ENCODE measurements at regions not wholly inside any gene's neighbourhood (a gene's known extent, or its start where the extent isn't known, plus 50 kb on each side); places are given as distances from the start of the nearest gene placed in this dataset.
A peak's percentile ranks its signal among the peaks of the same experiment; 100 is the strongest.

- Histone ChIP-seq H3K4me3 (ENCODE audit: low read length) (no peak overlapping the region), H3K27ac (ENCODE audit: low read depth, low read length) (no peak overlapping the region), H3K36me3 (ENCODE audit: control insufficient read depth, insufficient read depth, low read length) (no peaks in the 10 kb centered on the region), H3K27me3 (ENCODE audit: control insufficient read depth, insufficient read depth, low read length) (no peaks in the 10 kb centered on the region), H3K4me1 (ENCODE audit: control insufficient read depth, insufficient read depth, low read length) (no peaks in the 10 kb centered on the region), H3K9ac (ENCODE audit: low read length) (no peak overlapping the region)
These were observed 285.0 kb upstream of the GRIP1 start for GRCh38 chr12:66963901-66964300.

- no peak overlapping the region for H3K9ac ChIP-seq (ENCODE audit: low read length)
- H3K36me3 ChIP-seq (ENCODE audit: control insufficient read depth, insufficient read depth, low read length), result no peaks in the 10 kb centered on the region
- H3K27me3 ChIP-seq (ENCODE audit: control insufficient read depth, insufficient read depth, low read length), result no peaks in the 10 kb centered on the region
- H3K4me1 ChIP-seq (ENCODE audit: control insufficient read depth, insufficient read depth, low read length), result no peaks in the 10 kb centered on the region
- H3K4me3 ChIP-seq (ENCODE audit: low read length), result no peak overlapping the region
- no peak overlapping the region for H3K27ac ChIP-seq (ENCODE audit: low read depth, low read length)
These were observed 285.8 kb upstream of the GRIP1 start for GRCh38 chr12:66964629-66965028.

- Histone ChIP-seq H3K27ac (ENCODE audit: low read depth, low read length) (no peak overlapping the region), H3K4me1 (ENCODE audit: control insufficient read depth, insufficient read depth, low read length) (no peaks in the 10 kb centered on the region), H3K4me3 (ENCODE audit: low read length) (no peak overlapping the region), H3K9ac (ENCODE audit: low read length) (no peak overlapping the region), H3K27me3 (ENCODE audit: control insufficient read depth, insufficient read depth, low read length) (no peaks in the 10 kb centered on the region), H3K36me3 (ENCODE audit: control insufficient read depth, insufficient read depth, low read length) (no peaks in the 10 kb centered on the region)
These were observed 286.7 kb upstream of the GRIP1 start for GRCh38 chr12:66965621-66966020.

- no peaks in the 10 kb centered on the region for H3K36me3 ChIP-seq (ENCODE audit: control insufficient read depth, insufficient read depth, low read length)
- H3K9ac ChIP-seq (ENCODE audit: low read length), result no peak overlapping the region
- H3K4me3 ChIP-seq (ENCODE audit: low read length), result no peak overlapping the region
- no peaks in the 10 kb centered on the region for H3K27me3 ChIP-seq (ENCODE audit: control insufficient read depth, insufficient read depth, low read length)
- H3K4me1 ChIP-seq (ENCODE audit: control insufficient read depth, insufficient read depth, low read length), result no peaks in the 10 kb centered on the region
- H3K27ac ChIP-seq (ENCODE audit: low read depth, low read length), result no peak overlapping the region
These were observed 292.9 kb upstream of the GRIP1 start for GRCh38 chr12:66971816-66972215.

- Histone ChIP-seq H3K36me3 (ENCODE audit: control insufficient read depth, insufficient read depth, low read length) (no peaks in the 10 kb centered on the region), H3K27me3 (ENCODE audit: control insufficient read depth, insufficient read depth, low read length) (no peaks in the 10 kb centered on the region), H3K4me1 (ENCODE audit: control insufficient read depth, insufficient read depth, low read length) (no peaks in the 10 kb centered on the region), H3K4me3 (ENCODE audit: low read length) (no peak overlapping the region), H3K27ac (ENCODE audit: low read depth, low read length) (no peak overlapping the region), H3K9ac (ENCODE audit: low read length) (no peak overlapping the region)
These were observed 292.6 kb upstream of the CAND1 start for GRCh38 chr12:66976526-66976925.

GRCh38 chr12:66978802-66979201, 290.4 kb upstream of the CAND1 start:
- H3K4me1 ChIP-seq (ENCODE audit: control insufficient read depth, insufficient read depth, low read length), result peaks cover under 1% of the 10 kb centered on the region
- no peak overlapping the region for H3K4me3 ChIP-seq (ENCODE audit: low read length)
- H3K27ac ChIP-seq (ENCODE audit: low read depth, low read length), result no peak overlapping the region
- H3K27me3 ChIP-seq (ENCODE audit: control insufficient read depth, insufficient read depth, low read length), result no peaks in the 10 kb centered on the region
- H3K36me3 ChIP-seq (ENCODE audit: control insufficient read depth, insufficient read depth, low read length), result no peaks in the 10 kb centered on the region
- H3K9ac ChIP-seq (ENCODE audit: low read length), result no peak overlapping the region

- no peaks in the 10 kb centered on the region for H3K36me3 ChIP-seq (ENCODE audit: control insufficient read depth, insufficient read depth, low read length)
- H3K9ac ChIP-seq (ENCODE audit: low read length), result no peak overlapping the region
- no peak overlapping the region for H3K4me3 ChIP-seq (ENCODE audit: low read length)
- peaks cover 3% of the 10 kb centered on the region for H3K4me1 ChIP-seq (ENCODE audit: control insufficient read depth, insufficient read depth, low read length)
- H3K27ac ChIP-seq (ENCODE audit: low read depth, low read length), result no peak overlapping the region
- no peaks in the 10 kb centered on the region for H3K27me3 ChIP-seq (ENCODE audit: control insufficient read depth, insufficient read depth, low read length)
These were observed 289.9 kb upstream of the CAND1 start for GRCh38 chr12:66979251-66979650.

GRCh38 chr12:66984077-66984476, 285.1 kb upstream of the CAND1 start:
- H3K36me3 ChIP-seq (ENCODE audit: control insufficient read depth, insufficient read depth, low read length), result no peaks in the 10 kb centered on the region
- H3K27me3 ChIP-seq (ENCODE audit: control insufficient read depth, insufficient read depth, low read length), result no peaks in the 10 kb centered on the region
- H3K27ac ChIP-seq (ENCODE audit: low read depth, low read length), result peak overlapping the region; percentile 9
- no peak overlapping the region for H3K9ac ChIP-seq (ENCODE audit: low read length)
- no peak overlapping the region for H3K4me3 ChIP-seq (ENCODE audit: low read length)
- peaks cover 10% of the 10 kb centered on the region for H3K4me1 ChIP-seq (ENCODE audit: control insufficient read depth, insufficient read depth, low read length)

GRCh38 chr12:66984962-66985361, 284.2 kb upstream of the CAND1 start:
- Histone ChIP-seq H3K27me3 (ENCODE audit: control insufficient read depth, insufficient read depth, low read length) (no peaks in the 10 kb centered on the region), H3K4me3 (ENCODE audit: low read length) (no peak overlapping the region), H3K4me1 (ENCODE audit: control insufficient read depth, insufficient read depth, low read length) (peaks cover 13% of the 10 kb centered on the region), H3K27ac (ENCODE audit: low read depth, low read length) (no peak overlapping the region), H3K36me3 (ENCODE audit: control insufficient read depth, insufficient read depth, low read length) (no peaks in the 10 kb centered on the region), H3K9ac (ENCODE audit: low read length) (no peak overlapping the region)

- Histone ChIP-seq H3K36me3 (ENCODE audit: control insufficient read depth, insufficient read depth, low read length) (no peaks in the 10 kb centered on the region), H3K27ac (ENCODE audit: low read depth, low read length) (no peak overlapping the region), H3K9ac (ENCODE audit: low read length) (no peak overlapping the region), H3K27me3 (ENCODE audit: control insufficient read depth, insufficient read depth, low read length) (no peaks in the 10 kb centered on the region), H3K4me1 (ENCODE audit: control insufficient read depth, insufficient read depth, low read length) (peaks cover 26% of the 10 kb centered on the region), H3K4me3 (ENCODE audit: low read length) (no peak overlapping the region)
These were observed 270.0 kb upstream of the CAND1 start for GRCh38 chr12:66999141-66999540.

GRCh38 chr12:67001251-67001650, 267.9 kb upstream of the CAND1 start:
- no peaks in the 10 kb centered on the region for H3K36me3 ChIP-seq (ENCODE audit: control insufficient read depth, insufficient read depth, low read length)
- peaks cover 26% of the 10 kb centered on the region for H3K4me1 ChIP-seq (ENCODE audit: control insufficient read depth, insufficient read depth, low read length)
- H3K4me3 ChIP-seq (ENCODE audit: low read length), result no peak overlapping the region
- no peak overlapping the region for H3K9ac ChIP-seq (ENCODE audit: low read length)
- H3K27ac ChIP-seq (ENCODE audit: low read depth, low read length), result peak overlapping the region; percentile 74
- H3K27me3 ChIP-seq (ENCODE audit: control insufficient read depth, insufficient read depth, low read length), result no peaks in the 10 kb centered on the region

GRCh38 chr12:67002720-67003119, 266.4 kb upstream of the CAND1 start:
- Histone ChIP-seq H3K36me3 (ENCODE audit: control insufficient read depth, insufficient read depth, low read length) (no peaks in the 10 kb centered on the region), H3K9ac (ENCODE audit: low read length) (no peak overlapping the region), H3K4me3 (ENCODE audit: low read length) (no peak overlapping the region), H3K27me3 (ENCODE audit: control insufficient read depth, insufficient read depth, low read length) (no peaks in the 10 kb centered on the region), H3K27ac (ENCODE audit: low read depth, low read length) (no peak overlapping the region), H3K4me1 (ENCODE audit: control insufficient read depth, insufficient read depth, low read length) (peaks cover 26% of the 10 kb centered on the region)

- Histone ChIP-seq H3K9ac (ENCODE audit: low read length) (no peak overlapping the region), H3K36me3 (ENCODE audit: control insufficient read depth, insufficient read depth, low read length) (no peaks in the 10 kb centered on the region), H3K27me3 (ENCODE audit: control insufficient read depth, insufficient read depth, low read length) (no peaks in the 10 kb centered on the region), H3K4me1 (ENCODE audit: control insufficient read depth, insufficient read depth, low read length) (peaks cover 13% of the 10 kb centered on the region), H3K27ac (ENCODE audit: low read depth, low read length) (no peak overlapping the region), H3K4me3 (ENCODE audit: low read length) (no peak overlapping the region)
These were observed 262.5 kb upstream of the CAND1 start for GRCh38 chr12:67006610-67007009.
